Liver (tissue), 7 donors: ENCODE measurements at regions not wholly inside any gene's neighbourhood (a gene's known extent, or its start where the extent isn't known, plus 50 kb on each side); places are given as distances from the start of the nearest gene placed in this dataset.

Experiments used
- DNase-seq: peaks from one replicate; pipeline ENCODE4 v3.0.0-alpha.2; 2017; ENCODE audit warnings: low spot score
- H3K27ac ChIP-seq, 2 donors: one replicate each; pipeline ENCODE4 v1.7.0; 2013; ENCODE audit warnings: inconsistent platforms in 2 of 2, low read length in 2 of 2, control low read depth in 1 of 2, low read depth in 1 of 2, mild to moderate bottlenecking in 1 of 2
- H3K27me3 ChIP-seq, 4 donors: one replicate each; pipeline versions ENCODE4 v1.6.1 to v1.7.0; 2013; ENCODE audit warnings: low read length in 3 of 4, inconsistent platforms in 1 of 4, mild to moderate bottlenecking in 1 of 4, moderate library complexity in 1 of 4; ENCODE audit not compliant: control insufficient read depth in 4 of 4, insufficient read depth in 4 of 4
- H3K36me3 ChIP-seq, 4 donors: one replicate each; pipeline versions ENCODE4 v1.6.1 to v1.7.0; 2013; ENCODE audit warnings: low read length in 3 of 4, mild to moderate bottlenecking in 3 of 4, low read depth in 1 of 4, moderate library complexity in 1 of 4; ENCODE audit not compliant: control insufficient read depth in 4 of 4, insufficient read depth in 3 of 4
- H3K4me1 ChIP-seq, 4 donors: one replicate each; pipeline versions ENCODE4 v1.6.1 to v1.7.0; 2013; ENCODE audit warnings: low read length in 3 of 4, mild to moderate bottlenecking in 3 of 4, moderate library complexity in 1 of 4; ENCODE audit not compliant: control insufficient read depth in 4 of 4, insufficient read depth in 4 of 4
- H3K4me3 ChIP-seq, 3 donors: one replicate each; pipeline versions ENCODE4 v1.6.1 to v1.7.0; 2013; ENCODE audit warnings: low read length in 3 of 3, control low read depth in 1 of 3, low read depth in 1 of 3, mild to moderate bottlenecking in 1 of 3
- H3K9ac ChIP-seq, 2 donors: one replicate each; pipeline ENCODE4 v1.7.0; 2013; ENCODE audit warnings: low read length in 2 of 2, mild to moderate bottlenecking in 2 of 2, moderate library complexity in 2 of 2, control low read depth in 1 of 2, low read depth in 1 of 2
- H3K9me3 ChIP-seq, 4 donors: one replicate each; pipeline versions ENCODE4 v1.6.1 to v1.7.0; 2013; ENCODE audit warnings: low read length in 3 of 4; ENCODE audit not compliant: control insufficient read depth in 4 of 4
- ATF3 ChIP-seq: IDR thresholded peaks from 2 replicates; pipeline ENCODE4 v1.6.1; 2016; ENCODE audit warnings: antibody characterized with exemption
- EGR1 ChIP-seq, 2 donors: IDR thresholded peaks; 2 replicates each; pipeline ENCODE4 v1.6.1; 2016 to 2018; ENCODE audit warnings: antibody characterized with exemption in 2 of 2, low read depth in 2 of 2
- FOXA1 ChIP-seq: IDR thresholded peaks from 2 replicates; pipeline ENCODE4 v1.6.1; 2016; ENCODE audit warnings: antibody characterized with exemption
- FOXA2 ChIP-seq: IDR thresholded peaks from 2 replicates; pipeline ENCODE4 v1.6.1; 2016; ENCODE audit warnings: antibody characterized with exemption
- GABPA ChIP-seq, 2 donors: IDR thresholded peaks in 1 of 2; conservative IDR thresholded peaks in 1 of 2; 2 replicates each; pipeline ENCODE4 v1.6.1; 2016; ENCODE audit warnings: antibody characterized with exemption in 2 of 2, mild to moderate bottlenecking in 1 of 2, moderate library complexity in 1 of 2
- HNF4A ChIP-seq, 2 donors: conservative IDR thresholded peaks; 2 replicates each; pipeline ENCODE4 v1.6.1; 2016; ENCODE audit warnings: antibody characterized with exemption in 2 of 2, mild to moderate bottlenecking in 2 of 2
- JUND ChIP-seq, 2 donors: IDR thresholded peaks; 2 replicates each; pipeline ENCODE4 v1.6.1; 2016; ENCODE audit warnings: antibody characterized with exemption in 2 of 2
- NR2F2 ChIP-seq: IDR thresholded peaks from 2 replicates; pipeline ENCODE4 v1.6.1; 2016; ENCODE audit warnings: antibody characterized with exemption
- RAD21 ChIP-seq, 2 donors: IDR thresholded peaks; 2 replicates each; pipeline ENCODE4 v1.6.1; 2016; ENCODE audit warnings: antibody characterized with exemption in 2 of 2, mild to moderate bottlenecking in 2 of 2
- REST ChIP-seq: IDR thresholded peaks from 2 replicates; pipeline ENCODE4 v1.6.1; 2016; ENCODE audit warnings: antibody characterized with exemption, mild to moderate bottlenecking
- RXRA ChIP-seq, 2 donors: IDR thresholded peaks; 2 replicates each; pipeline ENCODE4 v1.6.1; 2017 to 2018; ENCODE audit warnings: antibody characterized with exemption in 2 of 2, mild to moderate bottlenecking in 1 of 2
- SP1 ChIP-seq: IDR thresholded peaks from 2 replicates; pipeline ENCODE4 v1.6.1; 2018; ENCODE audit warnings: antibody characterized with exemption, mild to moderate bottlenecking
- TAF1 ChIP-seq: conservative IDR thresholded peaks from 2 replicates; pipeline ENCODE4 v1.6.1; 2016; ENCODE audit warnings: antibody characterized with exemption, mild to moderate bottlenecking
- YY1 ChIP-seq: IDR thresholded peaks from 2 replicates; pipeline ENCODE4 v1.6.1; 2016; ENCODE audit warnings: antibody characterized with exemption, mild to moderate bottlenecking
- ZBTB33 ChIP-seq: IDR thresholded peaks from 2 replicates; pipeline ENCODE4 v1.6.1; 2016; ENCODE audit warnings: antibody characterized with exemption
- WGBS: extraction: QIAGEN DNeasy Blood & Tissue Kit; methylation state at CpG from one replicate; pipeline ENCODE4 v1.1.7; 2013; 5-methylcytosine and 5-hydroxymethylcytosine counted together
- donor health status: healthy.
- donor health status: healthy.
- donor health status: healthy.
- donor health status: healthy.

- Histone ChIP-seq H3K36me3 (no peaks in the 10 kb centered on the region), H3K9ac (no peak overlapping the region), H3K4me3 (no peak overlapping the region), H3K4me1 (no peaks in the 10 kb centered on the region), H3K27me3 (no peaks in the 10 kb centered on the region), H3K9me3 (peaks cover 0 to 3% (median 0%) of the 10 kb centered on the region in 4 donors), H3K27ac (no peak overlapping the region)
- 61% methylated on average over 2 of the region's 2 CpGs for WGBS
- TF ChIP-seq SP1 = no peak
- DNase-seq = no peak
These were observed 335.2 kb downstream of the MIAT start for GRCh38 chr22:26992556-26992955.

- TF ChIP-seq EGR1 (IDR thresholded peaks at IDR 0.05; ENCODE audit: low read depth in 2 of 2) = no peak
- no peak for TF ChIP-seq JUND (IDR thresholded peaks at IDR 0.05)
- no peak for TF ChIP-seq REST
- TF ChIP-seq TAF1 = no peak
- TF ChIP-seq NR2F2 = no peak
- TF ChIP-seq FOXA1 = no peak
- TF ChIP-seq RXRA (IDR thresholded peaks at IDR 0.05) = no peak
- Histone ChIP-seq H3K27me3 (no peaks in the 10 kb centered on the region), H3K27ac (no peak overlapping the region), H3K9ac (no peak overlapping the region), H3K9me3 (no peaks in the 10 kb centered on the region), H3K36me3 (no peaks in the 10 kb centered on the region), H3K4me1 (no peaks in the 10 kb centered on the region), H3K4me3 (no peak overlapping the region)
- WGBS = 83% methylated on average over 11 of the region's 11 CpGs
- no peak for DNase-seq
These were observed 336.5 kb downstream of the MIAT start for GRCh38 chr22:26993886-26994285.

GRCh38 chr22:26994801-26995200 is 337.4 kb downstream of the MIAT start:
- no peak for DNase-seq
- no peak overlapping the region for H3K4me3 ChIP-seq
- H3K9ac ChIP-seq = no peak overlapping the region
- H3K9me3 ChIP-seq = no peaks in the 10 kb centered on the region
- H3K27ac ChIP-seq = no peak overlapping the region
- no peak for TF ChIP-seq ZBTB33
- no peak for TF ChIP-seq TAF1
- no peaks in the 10 kb centered on the region for H3K4me1 ChIP-seq
- H3K27me3 ChIP-seq = no peaks in the 10 kb centered on the region
- 84% methylated on average over 4 of the region's 4 CpGs for WGBS
- H3K36me3 ChIP-seq = no peaks in the 10 kb centered on the region

- 55% methylated on average over 3 of the region's 3 CpGs for WGBS
- Histone ChIP-seq H3K9me3 (no peaks in the 10 kb centered on the region), H3K4me1 (no peaks in the 10 kb centered on the region), H3K9ac (no peak overlapping the region), H3K4me3 (no peak overlapping the region), H3K27ac (no peak overlapping the region), H3K27me3 (no peaks in the 10 kb centered on the region), H3K36me3 (no peaks in the 10 kb centered on the region)
- no peak for DNase-seq
- TF ChIP-seq EGR1 (IDR thresholded peaks at IDR 0.05; ENCODE audit: low read depth in 2 of 2) (no peak), FOXA1 (no peak), RXRA (IDR thresholded peaks at IDR 0.05) (no peak), SP1 (no peak), ZBTB33 (no peak), ATF3 (no peak), RAD21 (IDR thresholded peaks at IDR 0.05) (no peak), GABPA (IDR thresholded peaks at IDR 0.05 in 1 of 2, conservative IDR thresholded peaks at IDR 0.05 in 1 of 2) (no peak), FOXA2 (no peak), YY1 (no peak), HNF4A (conservative IDR thresholded peaks at IDR 0.05) (no peak), TAF1 (no peak)
These were observed 337.8 kb downstream of the MIAT start for GRCh38 chr22:26995235-26995634.
